ENCODE measurements at regions not wholly inside any gene's neighbourhood (a gene's known extent, or its start where the extent isn't known, plus 50 kb on each side); places are given as distances from the start of the nearest gene placed in this dataset.

DNA sequence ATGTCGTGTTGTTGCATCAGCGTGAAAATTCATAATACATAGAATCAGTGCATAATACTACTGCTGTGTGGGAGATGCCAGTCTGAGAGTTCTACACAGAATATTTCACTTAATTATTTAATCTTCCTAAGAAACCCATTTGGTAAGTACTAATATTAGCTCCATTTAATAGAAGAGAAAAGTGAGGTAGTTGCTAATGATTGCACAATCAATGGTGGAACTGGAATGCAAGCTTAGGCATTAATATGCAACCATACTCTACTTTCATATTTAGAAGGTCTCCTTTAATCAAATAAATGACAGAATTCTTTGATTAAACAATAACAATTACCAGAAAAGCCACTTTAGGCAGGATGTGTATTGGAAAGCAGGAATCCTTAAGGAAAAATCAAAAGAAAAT is 660.7 kb upstream of the PHF14 start:
- H3K27me3 ChIP-seq (ENCODE audit: control insufficient read depth, extremely low read depth, insufficient read depth, low read length), result no peaks in the 10 kb centered on the region
- H3K36me3 ChIP-seq (ENCODE audit: control insufficient read depth in 2 of 2, extremely low read depth in 1 of 2, insufficient read depth in 2 of 2, low read length in 2 of 2), result no peaks in the 10 kb centered on the region
- TF ChIP-seq EZH2 (IDR thresholded peaks at IDR 0.05; ENCODE audit: low read length), result no peak
- TF ChIP-seq, protein P1, sequence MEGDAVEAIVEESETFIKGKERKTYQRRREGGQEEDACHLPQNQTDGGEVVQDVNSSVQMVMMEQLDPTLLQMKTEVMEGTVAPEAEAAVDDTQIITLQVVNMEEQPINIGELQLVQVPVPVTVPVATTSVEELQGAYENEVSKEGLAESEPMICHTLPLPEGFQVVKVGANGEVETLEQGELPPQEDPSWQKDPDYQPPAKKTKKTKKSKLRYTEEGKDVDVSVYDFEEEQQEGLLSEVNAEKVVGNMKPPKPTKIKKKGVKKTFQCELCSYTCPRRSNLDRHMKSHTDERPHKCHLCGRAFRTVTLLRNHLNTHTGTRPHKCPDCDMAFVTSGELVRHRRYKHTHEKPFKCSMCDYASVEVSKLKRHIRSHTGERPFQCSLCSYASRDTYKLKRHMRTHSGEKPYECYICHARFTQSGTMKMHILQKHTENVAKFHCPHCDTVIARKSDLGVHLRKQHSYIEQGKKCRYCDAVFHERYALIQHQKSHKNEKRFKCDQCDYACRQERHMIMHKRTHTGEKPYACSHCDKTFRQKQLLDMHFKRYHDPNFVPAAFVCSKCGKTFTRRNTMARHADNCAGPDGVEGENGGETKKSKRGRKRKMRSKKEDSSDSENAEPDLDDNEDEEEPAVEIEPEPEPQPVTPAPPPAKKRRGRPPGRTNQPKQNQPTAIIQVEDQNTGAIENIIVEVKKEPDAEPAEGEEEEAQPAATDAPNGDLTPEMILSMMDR (optimal IDR thresholded peaks at IDR 0.05 in 1 of 3, IDR thresholded peaks at IDR 0.05 in 1 of 3, conservative IDR thresholded peaks at IDR 0.05 in 1 of 3; ENCODE audit: extremely low read depth in 1 of 3, insufficient read depth in 2 of 3, low read length in 3 of 3), result no peak
- DNase-seq (ENCODE audit: low read depth, low spot score) (no peak), FAIRE-seq (no peak)
- no peaks in the 10 kb centered on the region for H4K20me1 ChIP-seq (ENCODE audit: control insufficient read depth, extremely low read depth, insufficient read depth, low read length)
- dilution Hi-C loops (cut with MboI; ENCODE audit: extremely low pct_ligation_motif_present, low sequenced_read_pairs), result no loop called here
- no peak overlapping the region for H2AFZ ChIP-seq (ENCODE audit: control insufficient read depth, low read length)
- no peaks in the 10 kb centered on the region for H3K9me3 ChIP-seq (ENCODE audit: control insufficient read depth, low read depth, low read length)
- no peak overlapping the region for H3K4me3 ChIP-seq (ENCODE audit: control insufficient read depth in 2 of 3, extremely low read depth in 1 of 3, insufficient read depth in 2 of 3, low read depth in 1 of 3, low read length in 3 of 3)
- no peak overlapping the region for H3K4me2 ChIP-seq (ENCODE audit: control insufficient read depth, extremely low read depth, insufficient read depth, low read depth, low read length)
- H3K4me1 ChIP-seq (ENCODE audit: control insufficient read depth, extremely low read depth, insufficient read depth, low read length), result no peaks in the 10 kb centered on the region
- no peaks in the 10 kb centered on the region for H3K79me2 ChIP-seq (ENCODE audit: control insufficient read depth, insufficient read depth, low read length)
- no peak overlapping the region for H3K9ac ChIP-seq (ENCODE audit: control insufficient read depth, extremely low read depth, insufficient read depth, low read length)
- no peak overlapping the region for H3K27ac ChIP-seq (ENCODE audit: control insufficient read depth, insufficient read depth, low read length)
- no peaks in the 10 kb centered on the region for H3K9me1 ChIP-seq (ENCODE audit: control insufficient read depth, extremely low read depth, insufficient read depth, low read length)

DNA sequence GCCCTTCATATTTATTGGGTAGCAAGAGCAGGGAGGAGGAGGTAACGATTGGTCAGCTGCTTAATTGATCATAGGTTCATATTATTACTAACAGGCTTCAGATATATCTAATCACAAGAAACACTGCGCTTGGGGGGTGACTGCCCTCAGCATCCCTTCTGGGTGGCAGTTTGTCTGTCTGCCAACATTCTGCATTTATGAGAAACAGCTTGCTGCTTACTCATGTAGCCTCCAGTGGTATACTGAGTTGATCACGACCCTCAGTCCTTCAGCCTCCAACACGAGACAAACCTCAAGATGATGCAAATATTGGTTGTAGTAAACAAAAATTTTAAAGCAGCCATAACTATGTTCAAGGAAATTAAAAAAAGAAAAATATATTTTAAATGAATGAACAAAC is 657.8 kb upstream of the PHF14 start:
- TF ChIP-seq EZH2 (IDR thresholded peaks at IDR 0.05; ENCODE audit: low read length), result no peak
- TF ChIP-seq, protein P1 (optimal IDR thresholded peaks at IDR 0.05 in 1 of 3, IDR thresholded peaks at IDR 0.05 in 1 of 3, conservative IDR thresholded peaks at IDR 0.05 in 1 of 3; ENCODE audit: extremely low read depth in 1 of 3, insufficient read depth in 2 of 3, low read length in 3 of 3), result no peak
- Histone ChIP-seq H3K9me3 (ENCODE audit: control insufficient read depth, low read depth, low read length) (no peaks in the 10 kb centered on the region), H3K27ac (ENCODE audit: control insufficient read depth, insufficient read depth, low read length) (no peak overlapping the region), H3K4me2 (ENCODE audit: control insufficient read depth, extremely low read depth, insufficient read depth, low read depth, low read length) (no peak overlapping the region), H3K4me3 (ENCODE audit: control insufficient read depth in 2 of 3, extremely low read depth in 1 of 3, insufficient read depth in 2 of 3, low read depth in 1 of 3, low read length in 3 of 3) (no peak overlapping the region), H4K20me1 (ENCODE audit: control insufficient read depth, extremely low read depth, insufficient read depth, low read length) (no peaks in the 10 kb centered on the region), H3K79me2 (ENCODE audit: control insufficient read depth, insufficient read depth, low read length) (no peaks in the 10 kb centered on the region), H3K36me3 (ENCODE audit: control insufficient read depth in 2 of 2, extremely low read depth in 1 of 2, insufficient read depth in 2 of 2, low read length in 2 of 2) (no peaks in the 10 kb centered on the region), H3K27me3 (ENCODE audit: control insufficient read depth, extremely low read depth, insufficient read depth, low read length) (no peaks in the 10 kb centered on the region), H3K4me1 (ENCODE audit: control insufficient read depth, extremely low read depth, insufficient read depth, low read length) (no peaks in the 10 kb centered on the region), H3K9me1 (ENCODE audit: control insufficient read depth, extremely low read depth, insufficient read depth, low read length) (no peaks in the 10 kb centered on the region), H3K9ac (ENCODE audit: control insufficient read depth, extremely low read depth, insufficient read depth, low read length) (no peak overlapping the region), H2AFZ (ENCODE audit: control insufficient read depth, low read length) (no peak overlapping the region)
- dilution Hi-C loops (cut with MboI; ENCODE audit: extremely low pct_ligation_motif_present, low sequenced_read_pairs), result no loop called here
- DNase-seq (ENCODE audit: low read depth, low spot score) (no peak), FAIRE-seq (no peak)

Measured in keratinocyte (primary cell).